Stimulated activated naive B cell treated with anti-CD40 and anti-IgM and Interleukin-4, amounts not matched to agents 10 μg/mL and 1 μg/mL and 100 μg/mL, for 72 hours (primary cell): ENCODE measurements at regions not wholly inside any gene's neighbourhood (a gene's known extent, or its start where the extent isn't known, plus 50 kb on each side); places are given as distances from the start of the nearest gene placed in this dataset.

Source experiments
- ATAC-seq, 2 donors: fragments of 150-1000 bp; cut with Tn5 transposase; replicated peaks; 2 replicates each; pipeline ENCODE4 v1.10.0; 2021; ENCODE audit warnings: moderate library complexity in 1 of 2
- DNase-seq: peaks from one replicate; pipeline ENCODE4 v3.0.0; 2021
- H3K27ac Mint-ChIP-seq: one replicate; pipeline ENCODE4 v1.8.0; 2022; ENCODE audit warnings: mild to moderate bottlenecking, mixed read lengths
- H3K27me3 Mint-ChIP-seq, 2 donors: one replicate each; pipeline ENCODE4 v1.8.0; 2022; ENCODE audit warnings: mixed read lengths in 2 of 2
- H3K36me3 Mint-ChIP-seq, 2 donors: one replicate each; pipeline ENCODE4 v1.8.0; 2022; ENCODE audit warnings: mixed read lengths in 2 of 2, mild to moderate bottlenecking in 1 of 2
- H3K4me1 Mint-ChIP-seq, 2 donors: one replicate each; pipeline ENCODE4 v1.8.0; 2022; ENCODE audit warnings: mixed read lengths in 2 of 2, mild to moderate bottlenecking in 1 of 2
- H3K4me3 Mint-ChIP-seq, 2 donors: one replicate each; pipeline ENCODE4 v1.8.0; 2022; ENCODE audit warnings: mild to moderate bottlenecking in 2 of 2, mixed read lengths in 2 of 2, moderate library complexity in 1 of 2
- H3K9me3 Mint-ChIP-seq, 2 donors: one replicate each; pipeline ENCODE4 v1.8.0; 2022; ENCODE audit warnings: mixed read lengths in 2 of 2, mild to moderate bottlenecking in 1 of 2

GRCh38 chr12:43665091-43665490, 93.5 kb downstream of the PUS7L start:
- H3K9me3 Mint-ChIP-seq = no peaks in the 10 kb centered on the region
- no peaks in the 10 kb centered on the region for H3K36me3 Mint-ChIP-seq
- H3K27ac Mint-ChIP-seq = no peak overlapping the region
- no peaks in the 10 kb centered on the region for H3K4me1 Mint-ChIP-seq
- no peak overlapping the region for H3K4me3 Mint-ChIP-seq
- no peak for ATAC-seq
- no peak for DNase-seq
- H3K27me3 Mint-ChIP-seq = peaks cover 6 to 9% of the 10 kb centered on the region in 2 donors

GRCh38 chr12:43662736-43663135, 95.9 kb downstream of the PUS7L start:
- DNase-seq (no peak), ATAC-seq (no peak)
- H3K9me3 Mint-ChIP-seq = no peaks in the 10 kb centered on the region
- H3K36me3 Mint-ChIP-seq = no peaks in the 10 kb centered on the region
- no peak overlapping the region for H3K27ac Mint-ChIP-seq
- no peaks in the 10 kb centered on the region for H3K4me1 Mint-ChIP-seq
- H3K4me3 Mint-ChIP-seq = no peak overlapping the region
- peaks cover 0 to 9% of the 10 kb centered on the region in 2 donors for H3K27me3 Mint-ChIP-seq

- H3K4me1 Mint-ChIP-seq = no peaks in the 10 kb centered on the region
- no peaks in the 10 kb centered on the region for H3K9me3 Mint-ChIP-seq
- no peak overlapping the region for H3K4me3 Mint-ChIP-seq
- H3K36me3 Mint-ChIP-seq = no peaks in the 10 kb centered on the region
- ATAC-seq = no peak
- no peaks in the 10 kb centered on the region for H3K27me3 Mint-ChIP-seq
- no peak for DNase-seq
- H3K27ac Mint-ChIP-seq = no peak overlapping the region
These were observed 103.0 kb downstream of the PUS7L start for GRCh38 chr12:43655586-43655985.

GRCh38 chr12:43653917-43654316, 101.9 kb upstream of the ADAMTS20 start:
- H3K36me3 Mint-ChIP-seq = no peaks in the 10 kb centered on the region
- DNase-seq (no peak), ATAC-seq (no peak)
- no peak overlapping the region for H3K27ac Mint-ChIP-seq
- H3K9me3 Mint-ChIP-seq = no peaks in the 10 kb centered on the region
- no peaks in the 10 kb centered on the region for H3K27me3 Mint-ChIP-seq
- H3K4me1 Mint-ChIP-seq = no peaks in the 10 kb centered on the region
- H3K4me3 Mint-ChIP-seq = no peak overlapping the region

GRCh38 chr12:43653289-43653915, 101.4 kb upstream of the ADAMTS20 start:
- Mint-ChIP-seq H3K27ac (no peak overlapping the region), H3K9me3 (no peaks in the 10 kb centered on the region), H3K27me3 (no peaks in the 10 kb centered on the region), H3K4me3 (no peak overlapping the region), H3K4me1 (no peaks in the 10 kb centered on the region), H3K36me3 (no peaks in the 10 kb centered on the region)
- ATAC-seq (no peak), DNase-seq (no peak)

GRCh38 chr12:43648636-43649035, 96.6 kb upstream of the ADAMTS20 start:
- Mint-ChIP-seq H3K4me1 (no peaks in the 10 kb centered on the region), H3K27me3 (no peaks in the 10 kb centered on the region), H3K27ac (no peak overlapping the region), H3K36me3 (no peaks in the 10 kb centered on the region), H3K9me3 (no peaks in the 10 kb centered on the region), H3K4me3 (no peak overlapping the region)
- DNase-seq = no peak
- no peak for ATAC-seq

GRCh38 chr12:43638806-43639205, 86.8 kb upstream of the ADAMTS20 start:
- Mint-ChIP-seq H3K27ac (no peak overlapping the region), H3K9me3 (peaks cover 3% of the 10 kb centered on the region in 2 donors), H3K4me1 (no peaks in the 10 kb centered on the region), H3K4me3 (no peak overlapping the region), H3K27me3 (peaks cover 0 to 6% of the 10 kb centered on the region in 2 donors), H3K36me3 (no peaks in the 10 kb centered on the region)
- ATAC-seq (no peak), DNase-seq (no peak)

GRCh38 chr12:43636725-43637463, 84.9 kb upstream of the ADAMTS20 start:
- DNase-seq = no peak
- no peaks in the 10 kb centered on the region for H3K36me3 Mint-ChIP-seq
- H3K9me3 Mint-ChIP-seq = peaks cover 3% of the 10 kb centered on the region in 2 donors
- no peak for ATAC-seq
- H3K27me3 Mint-ChIP-seq = peaks cover 0 to 6% of the 10 kb centered on the region in 2 donors
- no peak overlapping the region for H3K4me3 Mint-ChIP-seq
- H3K4me1 Mint-ChIP-seq = no peaks in the 10 kb centered on the region
- no peak overlapping the region for H3K27ac Mint-ChIP-seq

- no peak overlapping the region for H3K4me3 Mint-ChIP-seq
- DNase-seq (no peak), ATAC-seq (peak in 1 of 2 donors; percentile 33)
- no peak overlapping the region for H3K27ac Mint-ChIP-seq
- no peaks in the 10 kb centered on the region for H3K36me3 Mint-ChIP-seq
- peaks cover 0 to 4% of the 10 kb centered on the region in 2 donors for H3K9me3 Mint-ChIP-seq
- H3K4me1 Mint-ChIP-seq = no peaks in the 10 kb centered on the region
- H3K27me3 Mint-ChIP-seq = no peaks in the 10 kb centered on the region
These were observed 69.3 kb upstream of the ADAMTS20 start for GRCh38 chr12:43621262-43621661.

- H3K4me1 Mint-ChIP-seq = no peaks in the 10 kb centered on the region
- ATAC-seq (no peak), DNase-seq (no peak)
- H3K27ac Mint-ChIP-seq = no peak overlapping the region
- no peaks in the 10 kb centered on the region for H3K36me3 Mint-ChIP-seq
- H3K4me3 Mint-ChIP-seq = no peak overlapping the region
- no peaks in the 10 kb centered on the region for H3K9me3 Mint-ChIP-seq
- H3K27me3 Mint-ChIP-seq = no peaks in the 10 kb centered on the region
These were observed 50.7 kb upstream of the ADAMTS20 start for GRCh38 chr12:43602738-43603137.
